HCT116 (cell line): ENCODE measurements at regions not wholly inside any gene's neighbourhood (a gene's known extent, or its start where the extent isn't known, plus 50 kb on each side); places are given as distances from the start of the nearest gene placed in this dataset.

Source experiments
- ATAC-seq: fragments of 200-7000 bp; cut with Tn5 transposase; 2 replicates; pipeline ENCODE4 v1.9.1; 2020; ENCODE audit warnings: mild to moderate bottlenecking, moderate library complexity
- BruUV-seq: library from RNA; stranded (reverse); fragments of 400-500 nt; replicated peaks from 2 replicates; lab custom pipeline; 2021; lab: Mats Ljungman, UMichigan
- CTCF ChIA-PET: fragments of 300-600 bp; sonication (Branson Sonifier 250); formaldehyde crosslinking; loops from one replicate; lab custom pipeline; 2021; ENCODE audit warnings: antibody characterized with exemption; lab: Charles Lee
- POLR2A ChIA-PET: fragments of 300-600, 350-600 bp; sonication (Branson Sonifier 250); formaldehyde crosslinking; loops from one replicate; lab custom pipeline; 2021; ENCODE audit warnings: antibody characterized with exemption; lab: Charles Lee
- RAD21 ChIA-PET, 2 experiments: fragments of 300-600 bp; sonication (Branson Sonifier 250); formaldehyde crosslinking; loops; one replicate each; lab custom pipeline; 2023; ENCODE audit warnings: low total read pairs in 2 of 2; ENCODE audit not compliant: uncharacterized antibody in 2 of 2, unreplicated experiment in 2 of 2, low non-redundant PET in 1 of 2; lab: Charles Lee
- DNase-seq: peaks from one replicate; pipeline ENCODE4 v3.0.0-alpha.2; 2010; ENCODE audit warnings: low read depth, low spot score
- H2AFZ ChIP-seq: fragments of 200-600 bp; shearing (Covaris generic), sonication (generic); 2 replicates; pipeline ENCODE4 v1.6.1; 2017; ENCODE audit warnings: low read depth, mixed run types, mixed read lengths, antibody characterized with exemption, low read length; ENCODE audit not compliant: poor library complexity, severe bottlenecking
- H3K27ac ChIP-seq: 2 replicates; pipeline ENCODE4 v1.5.1; 2012; ENCODE audit warnings: low read depth, low read length
- H3K27me3 ChIP-seq: fragments of 200-600 bp; sonication (generic); 2 replicates; pipeline ENCODE4 v1.6.1; 2016; ENCODE audit warnings: mixed run types, low read length, mixed read lengths; ENCODE audit not compliant: insufficient read depth
- H3K36me3 ChIP-seq, 2 experiments: fragments of 200-500 bp in 1 of 2; fragments of 200-600 bp in 1 of 2; sonication (Bioruptor generic) in 1 of 2; sonication (generic) in 1 of 2; 2 replicates each; pipeline versions ENCODE4 v1.5.1 to v1.6.1; 2014 to 2016; ENCODE audit warnings: low read length in 2 of 2, inconsistent platforms in 1 of 2, mixed read lengths in 1 of 2, mixed run types in 1 of 2; ENCODE audit not compliant: insufficient read depth in 2 of 2, control insufficient read depth in 1 of 2
- H3K4me1 ChIP-seq, 2 experiments: fragments of 200-600 bp in 1 of 2; sonication (generic) in 1 of 2; 2 replicates each; pipeline versions ENCODE4 v1.5.1 to v1.6.1; 2012 to 2017; ENCODE audit warnings: low read length in 2 of 2, inconsistent platforms in 1 of 2, mild to moderate bottlenecking in 1 of 2, mixed read lengths in 1 of 2, mixed run types in 1 of 2, moderate library complexity in 1 of 2; ENCODE audit not compliant: insufficient read depth in 2 of 2, control insufficient read depth in 1 of 2
- H3K4me2 ChIP-seq: fragments of 200-600 bp; sonication (generic); 2 replicates; pipeline ENCODE4 v1.6.1; 2017; ENCODE audit warnings: mixed run types, low read length, mixed read lengths
- H3K4me3 ChIP-seq, 2 experiments: fragments of 200-600 bp in 1 of 2; sonication (generic) in 1 of 2; replicated peaks in 1 of 2; 2 replicates each; pipeline ENCODE4 v1.5.1; 2011 to 2016; ENCODE audit warnings: low read length in 2 of 2, control low read depth in 1 of 2, low read depth in 1 of 2, mild to moderate bottlenecking in 1 of 2, mixed read lengths in 1 of 2, mixed run types in 1 of 2
- H3K79me2 ChIP-seq: fragments of 200-600 bp; sonication (generic); 2 replicates; pipeline ENCODE4 v1.6.1; 2017; ENCODE audit warnings: mild to moderate bottlenecking, mixed run types, low read length, moderate library complexity, mixed read lengths; ENCODE audit not compliant: insufficient read depth
- H3K9ac ChIP-seq: fragments of 200-600 bp; sonication (generic); 2 replicates; pipeline ENCODE4 v1.6.1; 2016; ENCODE audit warnings: low read length, mixed read lengths
- H3K9me2 ChIP-seq: fragments of 200-600 bp; sonication (generic), shearing (Covaris generic); 2 replicates; pipeline ENCODE4 v1.6.1; 2017; ENCODE audit warnings: mixed run types, mild to moderate bottlenecking, moderate library complexity; ENCODE audit not compliant: insufficient read depth
- H3K9me3 ChIP-seq, 2 experiments: fragments of 200-500 bp in 1 of 2; fragments of 200-600 bp in 1 of 2; sonication (Bioruptor generic) in 1 of 2; sonication (generic) in 1 of 2; 2 replicates each; pipeline ENCODE4 v1.6.1; 2014 to 2017; ENCODE audit warnings: low read length in 2 of 2, mixed read lengths in 2 of 2, inconsistent platforms in 1 of 2, low read depth in 1 of 2, mild to moderate bottlenecking in 1 of 2, mixed run types in 1 of 2, moderate library complexity in 1 of 2; ENCODE audit not compliant: control insufficient read depth in 1 of 2, insufficient read depth in 1 of 2
- H4K20me1 ChIP-seq: fragments of 200-600 bp; sonication (generic), shearing (Covaris generic); 2 replicates; pipeline ENCODE4 v1.6.1; 2017; ENCODE audit warnings: mixed run types, mild to moderate bottlenecking, moderate library complexity; ENCODE audit not compliant: insufficient read depth
- ATF3 ChIP-seq: IDR thresholded peaks from 2 replicates; pipeline ENCODE4 v1.6.1; 2012
- CBX3 ChIP-seq: IDR thresholded peaks from 2 replicates; pipeline ENCODE4 v1.6.1; 2012; ENCODE audit warnings: low read depth
- CEBPB ChIP-seq: IDR thresholded peaks from 2 replicates; pipeline ENCODE4 v1.6.1; 2012; ENCODE audit warnings: low read depth
- CTCF ChIP-seq, 3 experiments: fragments of 200-600 bp in 1 of 3; sonication (generic) in 1 of 3; IDR thresholded peaks in 2 of 3; conservative IDR thresholded peaks in 1 of 3; 2 replicates each; pipeline ENCODE4 v1.5.1; 2012 to 2017; ENCODE audit warnings: low read depth in 2 of 3, low read length in 2 of 3, antibody characterized with exemption in 1 of 3, borderline replicate concordance in 1 of 3, control low read depth in 1 of 3, mild to moderate bottlenecking in 1 of 3, mixed read lengths in 1 of 3, mixed run types in 1 of 3, moderate library complexity in 1 of 3; ENCODE audit not compliant: insufficient read depth in 1 of 3
- ELF1 ChIP-seq: IDR thresholded peaks from 2 replicates; pipeline ENCODE4 v1.6.1; 2012; ENCODE audit warnings: low read depth, borderline replicate concordance
- EZH2 ChIP-seq: fragments of 200-600 bp; sonication (generic); IDR thresholded peaks from 2 replicates; pipeline ENCODE4 v1.6.1; 2017; ENCODE audit warnings: antibody characterized with exemption, mixed run types
- POLR2AphosphoS5 ChIP-seq: IDR thresholded peaks from 2 replicates; pipeline ENCODE4 v1.6.1; 2011; ENCODE audit warnings: mild to moderate bottlenecking, low read depth, low read length, moderate library complexity
- SIN3A ChIP-seq: IDR thresholded peaks from 2 replicates; pipeline ENCODE4 v1.6.1; 2012; ENCODE audit warnings: low read depth
- SP1 ChIP-seq: IDR thresholded peaks from 2 replicates; pipeline ENCODE4 v1.6.1; 2012; ENCODE audit warnings: low read depth
- ZNF274 ChIP-seq: fragments of 200-500 bp; sonication (Bioruptor generic); IDR thresholded peaks from 2 replicates; pipeline ENCODE4 v1.6.1; 2014; ENCODE audit warnings: mild to moderate bottlenecking, low read depth, low read length, inconsistent platforms
- intact Hi-C: fragments of 100-400 bp; cut with micrococcal nuclease; formaldehyde crosslinking; loops from 2 replicates; pipeline ENCODE4 v1.10.0; 2022

- no TSS peak for BruUV-seq
- ATAC-seq, result no peak
- CTCF ChIA-PET, result no interaction called here
- no peaks in the 10 kb centered on the region for H3K9me3 ChIP-seq
- no peak overlapping the region for H2AFZ ChIP-seq
- H3K27ac ChIP-seq, result no peak overlapping the region
- H3K27me3 ChIP-seq, result no peaks in the 10 kb centered on the region
- no peaks in the 10 kb centered on the region for H3K79me2 ChIP-seq
- H4K20me1 ChIP-seq, result no peaks in the 10 kb centered on the region
- TF ChIP-seq POLR2AphosphoS5 (no peak), SP1 (no peak), CEBPB (no peak), ZNF274 (no peak), ELF1 (no peak), ATF3 (no peak), EZH2 (no peak), CBX3 (no peak), CTCF (IDR thresholded peaks at IDR 0.05 in 2 of 3, conservative IDR thresholded peaks at IDR 0.05 in 1 of 3; ENCODE audit: borderline replicate concordance in 1 of 3, insufficient read depth in 1 of 3, low read depth in 2 of 3, low read length in 2 of 3) (no peak), SIN3A (no peak)
- TF ChIP-seq, all 23 proteins: peak for 0
- DNase-seq, result no peak
- intact Hi-C loops, result no loop called here
- H3K4me2 ChIP-seq, result no peak overlapping the region
- H3K9me2 ChIP-seq, result no peaks in the 10 kb centered on the region
- peaks cover 0 to 1% of the 10 kb centered on the region in 2 experiments; a peak in 1 of 4 replicates for H3K4me1 ChIP-seq
- H3K36me3 ChIP-seq, result no peaks in the 10 kb centered on the region
- no peak overlapping the region for H3K4me3 ChIP-seq
- POLR2A ChIA-PET, result no interaction called here
- RAD21 ChIA-PET, result no interaction called here
- no peak overlapping the region for H3K9ac ChIP-seq
Observed at GRCh38 chr7:83777406-83778072, 128.6 kb upstream of the SEMA3E start.
